ENCODE measurements at regions not wholly inside any gene's neighbourhood (a gene's known extent, or its start where the extent isn't known, plus 50 kb on each side); places are given as distances from the start of the nearest gene placed in this dataset.

DNA sequence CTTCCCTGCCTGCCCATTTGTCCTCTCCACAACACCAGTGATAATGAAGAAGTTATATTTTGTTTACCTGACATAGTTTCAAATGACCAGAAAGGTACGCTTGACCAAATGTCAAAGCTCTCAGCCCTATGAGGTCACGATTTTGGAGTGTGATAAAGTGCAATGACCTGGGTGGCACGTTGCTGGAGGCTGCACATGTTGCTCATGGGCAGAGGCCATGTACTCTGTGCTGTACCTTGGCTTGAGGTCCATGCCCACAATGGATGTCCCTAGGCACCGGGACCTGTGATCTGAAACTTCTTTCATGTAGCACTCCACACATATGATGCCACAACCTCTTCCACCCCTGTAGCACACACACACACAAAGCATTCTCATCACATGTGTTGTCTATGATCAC is 164.0 kb upstream of the HEY2 start:
- FAIRE-seq = no peak

More for the DNA sequence above, 164.0 kb upstream of the HEY2 start:
- TF ChIP-seq, protein P1, sequence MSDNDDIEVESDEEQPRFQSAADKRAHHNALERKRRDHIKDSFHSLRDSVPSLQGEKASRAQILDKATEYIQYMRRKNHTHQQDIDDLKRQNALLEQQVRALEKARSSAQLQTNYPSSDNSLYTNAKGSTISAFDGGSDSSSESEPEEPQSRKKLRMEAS (IDR thresholded peaks at IDR 0.05; ENCODE audit: insufficient read depth, insufficient read length) = no peak
- TF ChIP-seq POLR2A (IDR thresholded peaks at IDR 0.05; ENCODE audit: low read depth, low read length) (no peak), MYC (IDR thresholded peaks at IDR 0.05; ENCODE audit: low read depth, low read length) (no peak), GATA2 (IDR thresholded peaks at IDR 0.05; ENCODE audit: insufficient read depth, insufficient read length, low read depth, low read length) (no peak), POLR2AphosphoS5 (IDR thresholded peaks at IDR 0.05; ENCODE audit: insufficient read depth, low read depth, low read length) (no peak), FOS (IDR thresholded peaks at IDR 0.05; ENCODE audit: borderline replicate concordance, insufficient read depth, low read length) (no peak), EZH2 (IDR thresholded peaks at IDR 0.05; ENCODE audit: borderline replicate concordance, low read depth, low read length, severe bottlenecking) (no peak), JUN (IDR thresholded peaks at IDR 0.05; ENCODE audit: borderline replicate concordance, insufficient read depth, insufficient read length, low read depth) (no peak)
- TF ChIP-seq, protein P2, sequence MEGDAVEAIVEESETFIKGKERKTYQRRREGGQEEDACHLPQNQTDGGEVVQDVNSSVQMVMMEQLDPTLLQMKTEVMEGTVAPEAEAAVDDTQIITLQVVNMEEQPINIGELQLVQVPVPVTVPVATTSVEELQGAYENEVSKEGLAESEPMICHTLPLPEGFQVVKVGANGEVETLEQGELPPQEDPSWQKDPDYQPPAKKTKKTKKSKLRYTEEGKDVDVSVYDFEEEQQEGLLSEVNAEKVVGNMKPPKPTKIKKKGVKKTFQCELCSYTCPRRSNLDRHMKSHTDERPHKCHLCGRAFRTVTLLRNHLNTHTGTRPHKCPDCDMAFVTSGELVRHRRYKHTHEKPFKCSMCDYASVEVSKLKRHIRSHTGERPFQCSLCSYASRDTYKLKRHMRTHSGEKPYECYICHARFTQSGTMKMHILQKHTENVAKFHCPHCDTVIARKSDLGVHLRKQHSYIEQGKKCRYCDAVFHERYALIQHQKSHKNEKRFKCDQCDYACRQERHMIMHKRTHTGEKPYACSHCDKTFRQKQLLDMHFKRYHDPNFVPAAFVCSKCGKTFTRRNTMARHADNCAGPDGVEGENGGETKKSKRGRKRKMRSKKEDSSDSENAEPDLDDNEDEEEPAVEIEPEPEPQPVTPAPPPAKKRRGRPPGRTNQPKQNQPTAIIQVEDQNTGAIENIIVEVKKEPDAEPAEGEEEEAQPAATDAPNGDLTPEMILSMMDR (IDR thresholded peaks at IDR 0.05; ENCODE audit: extremely low read depth in 1 of 2, insufficient read depth in 1 of 2, low read depth in 1 of 2, low read length in 2 of 2) = no peak
- Histone ChIP-seq H2AFZ (ENCODE audit: low read depth, low read length) (no peak overlapping the region), H3K9ac (replicated peaks; ENCODE audit: extremely low read depth, insufficient read depth, low read length) (no peak overlapping the region), H3K9me3 (replicated peaks; ENCODE audit: control insufficient read depth, insufficient read depth, low read length) (no peaks in the 10 kb centered on the region), H3K79me2 (ENCODE audit: control insufficient read depth, insufficient read depth, low read length) (no peaks in the 10 kb centered on the region), H4K20me1 (replicated peaks; ENCODE audit: control insufficient read depth, extremely low read depth, insufficient read depth, low read length) (no peaks in the 10 kb centered on the region), H3K27ac (ENCODE audit: insufficient read depth, low read depth, low read length) (no peak overlapping the region), H3K4me1 (ENCODE audit: control insufficient read depth, extremely low read depth, insufficient read depth, low read length) (peaks cover 41% of the 10 kb centered on the region), H3K4me3 (replicated peaks in 1 of 3; ENCODE audit: insufficient read depth in 1 of 3, low read depth in 1 of 3, low read length in 3 of 3) (no peak overlapping the region), H3K27me3 (ENCODE audit: control insufficient read depth in 2 of 2, insufficient read depth in 2 of 2, low read length in 2 of 2) (peaks cover 0 to 23% of the 10 kb centered on the region in 2 experiments), H3K36me3 (ENCODE audit: control insufficient read depth in 2 of 2, extremely low read depth in 1 of 2, insufficient read depth in 2 of 2, low read length in 2 of 2) (no peaks in the 10 kb centered on the region), H3K9me1 (replicated peaks; ENCODE audit: control insufficient read depth, extremely low read depth, insufficient read depth, low read length) (no peaks in the 10 kb centered on the region), H3K4me2 (ENCODE audit: insufficient read depth, low read length) (peak overlapping the region; percentile 1)
- ChIA-PET POLR2A (no interaction called here), CTCF (no interaction called here)
- dilution Hi-C loops (cut with MboI; ENCODE audit: extremely low pct_ligation_motif_present, low sequenced_read_pairs) (no loop called here), intact Hi-C loops (cut with micrococcal nuclease) (no loop called here)
- no peak for DNase-seq (ENCODE audit: low read depth, low spot score)
- BruUV-seq (replicated peaks) = no TSS peak

Data from endothelial cell of umbilical vein (primary cell).